Gastroesophageal sphincter (tissue), 3 donors: ENCODE measurements at regions not wholly inside any gene's neighbourhood (a gene's known extent, or its start where the extent isn't known, plus 50 kb on each side); places are given as distances from the start of the nearest gene placed in this dataset.

Experiments
- CTCF ChIP-seq, 4 experiments: fragments of 200-600 bp in 2 of 4; fragments of 450-650 bp in 2 of 4; sonication (generic) in 1 of 4; IDR thresholded peaks; one replicate each; pipeline ENCODE4 v1.5.1; 2017 to 2019; ENCODE audit warnings: antibody characterized with exemption in 4 of 4, mild to moderate bottlenecking in 2 of 4, moderate library complexity in 2 of 4
- EP300 ChIP-seq: sonication (generic); formaldehyde crosslinking; IDR thresholded peaks from one replicate; pipeline ENCODE4 v1.6.1; 2017; ENCODE audit warnings: antibody characterized with exemption, mild to moderate bottlenecking
- POLR2A ChIP-seq, 2 donors: fragments of 450-650 bp; IDR thresholded peaks; one replicate each; pipeline ENCODE4 v1.6.1; 2017; ENCODE audit warnings: antibody characterized with exemption in 2 of 2, mild to moderate bottlenecking in 2 of 2, moderate library complexity in 1 of 2

- no peak for TF ChIP-seq CTCF (IDR thresholded peaks at IDR 0.05)
- no peak for TF ChIP-seq POLR2A (IDR thresholded peaks at IDR 0.05)
- TF ChIP-seq EP300, result no peak
These were observed 315.6 kb upstream of the NPSR1 start for GRCh38 chr7:34342387-34342786.
